GM19455 (cell line): ENCODE measurements at regions not wholly inside any gene's neighbourhood (a gene's known extent, or its start where the extent isn't known, plus 50 kb on each side); places are given as distances from the start of the nearest gene placed in this dataset.
"Not testable (repeated sequence)": the region's sequence is repeated elsewhere in the genome, so short reads cannot be mapped to it uniquely, and the experiment has no call there.

ENCODE experiments used
- ATAC-seq: cut with Tn5 transposase; IDR thresholded peaks from one replicate; pipeline ENCODE4 v1.9.1; 2021; ENCODE audit not compliant: unreplicated experiment

DNA sequence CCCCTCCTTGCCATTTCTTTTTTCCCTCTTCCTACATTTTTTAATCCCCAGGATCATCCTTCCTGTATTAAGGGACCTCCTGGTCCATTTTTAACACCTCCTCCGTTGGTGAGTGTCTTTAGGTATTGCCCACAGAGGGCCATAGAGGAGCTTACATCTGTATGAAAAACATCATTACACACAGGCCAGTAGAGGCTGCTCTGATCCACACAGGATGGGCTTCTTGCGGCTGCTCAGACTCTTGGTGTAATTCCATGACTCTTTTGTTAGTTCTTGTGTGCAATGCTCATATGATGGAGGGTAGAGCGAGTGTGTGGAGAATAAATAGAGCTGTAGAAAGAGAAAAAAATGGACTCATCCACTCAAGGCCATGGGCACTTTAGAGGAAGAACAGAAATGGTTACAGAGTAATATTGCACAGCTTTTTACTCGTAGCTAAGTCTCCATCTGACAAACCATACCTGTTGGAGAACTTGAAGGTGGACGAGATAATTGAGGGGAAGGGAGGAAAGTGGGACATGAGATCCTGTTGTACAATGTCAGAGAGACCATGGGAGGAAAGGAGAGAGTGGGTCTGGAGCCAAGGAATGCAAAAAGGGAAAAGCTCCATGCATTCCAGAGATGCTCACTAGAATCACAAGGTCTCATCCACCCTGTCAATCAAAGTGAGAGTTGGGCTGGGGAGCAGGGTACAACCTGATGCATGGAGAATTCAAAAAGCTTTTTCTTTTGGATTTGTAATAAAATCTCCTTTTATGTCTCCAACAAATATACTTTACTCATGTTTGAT is 129.7 kb upstream of the TNP1 start:
- no peak for ATAC-seq

DNA sequence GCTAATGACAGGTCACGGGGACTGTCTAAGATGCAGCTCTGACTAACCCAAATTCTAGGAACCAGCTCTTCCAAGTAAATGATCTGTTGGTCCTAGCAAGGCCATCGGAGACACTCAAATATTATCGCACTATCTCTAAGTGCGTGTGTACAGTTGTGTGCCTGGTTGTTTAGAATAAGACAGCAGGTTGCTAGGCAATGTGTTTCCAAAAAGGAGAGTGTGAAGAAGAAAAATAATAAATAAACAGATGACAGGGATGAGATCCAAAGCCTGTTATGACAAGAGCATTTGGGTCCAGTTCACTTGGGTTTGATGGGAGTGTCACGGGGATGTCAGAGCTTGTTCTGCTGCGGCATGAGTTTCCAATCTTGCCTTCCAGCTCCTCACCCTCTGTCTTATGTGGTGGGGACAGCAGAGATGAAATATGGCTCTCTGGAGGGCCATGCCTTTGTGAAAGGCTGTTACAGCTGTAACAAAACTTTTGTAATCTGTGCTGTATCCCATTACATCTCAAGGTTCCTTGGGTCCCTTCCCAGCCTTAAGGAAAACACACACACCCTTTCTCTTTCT is 127.5 kb upstream of the TNP1 start:
- ATAC-seq, result no peak

DNA sequence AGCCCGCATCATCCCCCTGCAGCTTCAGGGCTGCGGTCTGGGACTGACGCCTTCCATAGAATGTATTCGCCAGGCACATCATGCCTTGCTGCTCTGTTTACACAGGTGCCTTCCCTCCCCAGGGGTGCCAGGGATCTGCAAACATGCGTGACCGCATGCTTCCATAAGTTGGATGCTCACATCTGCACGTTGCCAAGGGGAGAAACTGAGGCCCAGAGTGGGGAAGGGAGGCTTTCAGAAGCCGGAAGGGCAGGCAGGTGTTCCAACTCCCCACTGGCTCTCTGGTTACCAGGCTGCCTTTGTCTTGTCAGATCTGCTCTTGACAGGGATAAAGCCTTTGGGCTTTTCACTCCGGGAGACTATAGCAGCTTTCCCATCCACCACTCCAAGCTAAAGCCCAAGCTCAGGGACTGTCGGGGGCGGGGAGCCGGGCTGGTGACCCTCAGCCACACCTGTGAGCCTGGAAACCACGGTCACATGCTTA is 125.8 kb upstream of the TNP1 start:
- ATAC-seq, result no peak

DNA sequence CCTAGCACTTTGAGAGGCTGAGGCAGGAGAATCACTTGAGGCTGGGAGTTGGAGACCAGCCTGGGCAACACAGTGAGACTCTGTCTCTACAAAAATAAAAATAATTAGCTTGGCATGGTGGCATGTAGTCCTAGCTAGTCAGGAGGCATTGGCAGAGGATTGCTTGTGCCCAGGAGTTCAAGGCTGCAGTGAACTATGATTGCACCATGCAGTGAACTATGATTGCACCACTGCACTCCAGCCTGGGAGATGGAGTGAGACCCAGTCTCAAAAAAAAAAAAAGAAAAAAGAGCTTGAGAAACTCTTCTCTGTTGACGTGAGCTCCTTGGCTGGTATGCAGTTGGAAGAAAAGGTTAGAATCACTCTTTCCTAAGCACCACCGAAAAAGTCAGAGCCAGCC is 125.1 kb upstream of the TNP1 start:
- ATAC-seq, result no peak

DNA sequence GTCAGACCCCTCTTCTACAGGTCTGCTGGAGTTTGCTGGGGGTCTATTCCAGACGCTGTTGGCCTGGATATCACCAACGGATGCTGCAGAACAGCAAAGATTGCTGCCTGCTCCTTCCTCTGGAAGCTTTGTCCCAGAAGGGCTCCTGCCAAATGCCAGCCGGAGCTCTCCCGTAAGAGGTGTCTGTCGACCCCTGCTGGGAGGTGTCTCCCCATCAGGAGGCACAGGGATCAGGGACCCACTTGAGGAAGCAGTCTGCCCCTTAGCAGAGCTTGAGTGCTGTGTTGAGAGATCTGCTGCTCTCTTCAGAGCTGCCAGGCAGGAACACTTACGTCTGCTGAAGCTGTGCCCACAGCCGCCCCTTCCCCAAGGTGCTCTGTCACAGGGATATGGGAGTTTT is 122.1 kb upstream of the TNP1 start:
- not testable (repeated sequence) for ATAC-seq

DNA sequence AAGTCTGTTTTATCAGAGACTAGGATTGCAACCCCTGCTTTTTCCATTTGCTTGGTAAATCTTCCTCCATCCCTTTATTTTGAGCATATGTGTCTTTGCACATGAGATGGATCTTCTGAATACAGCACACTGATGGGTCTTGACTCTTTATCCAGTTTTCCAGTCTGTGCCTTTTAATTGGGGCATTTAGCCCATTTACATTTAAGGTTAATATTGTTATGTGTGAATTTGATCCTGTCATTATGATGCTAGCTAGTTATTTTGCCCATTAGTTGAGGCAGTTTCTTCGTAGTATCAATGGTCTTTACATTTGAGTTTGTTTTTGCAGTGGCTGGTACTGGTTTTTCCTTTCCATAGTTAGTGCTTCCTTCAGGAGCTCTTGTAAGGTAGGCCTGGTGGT is 120.6 kb upstream of the TNP1 start:
- not testable (repeated sequence) for ATAC-seq

DNA sequence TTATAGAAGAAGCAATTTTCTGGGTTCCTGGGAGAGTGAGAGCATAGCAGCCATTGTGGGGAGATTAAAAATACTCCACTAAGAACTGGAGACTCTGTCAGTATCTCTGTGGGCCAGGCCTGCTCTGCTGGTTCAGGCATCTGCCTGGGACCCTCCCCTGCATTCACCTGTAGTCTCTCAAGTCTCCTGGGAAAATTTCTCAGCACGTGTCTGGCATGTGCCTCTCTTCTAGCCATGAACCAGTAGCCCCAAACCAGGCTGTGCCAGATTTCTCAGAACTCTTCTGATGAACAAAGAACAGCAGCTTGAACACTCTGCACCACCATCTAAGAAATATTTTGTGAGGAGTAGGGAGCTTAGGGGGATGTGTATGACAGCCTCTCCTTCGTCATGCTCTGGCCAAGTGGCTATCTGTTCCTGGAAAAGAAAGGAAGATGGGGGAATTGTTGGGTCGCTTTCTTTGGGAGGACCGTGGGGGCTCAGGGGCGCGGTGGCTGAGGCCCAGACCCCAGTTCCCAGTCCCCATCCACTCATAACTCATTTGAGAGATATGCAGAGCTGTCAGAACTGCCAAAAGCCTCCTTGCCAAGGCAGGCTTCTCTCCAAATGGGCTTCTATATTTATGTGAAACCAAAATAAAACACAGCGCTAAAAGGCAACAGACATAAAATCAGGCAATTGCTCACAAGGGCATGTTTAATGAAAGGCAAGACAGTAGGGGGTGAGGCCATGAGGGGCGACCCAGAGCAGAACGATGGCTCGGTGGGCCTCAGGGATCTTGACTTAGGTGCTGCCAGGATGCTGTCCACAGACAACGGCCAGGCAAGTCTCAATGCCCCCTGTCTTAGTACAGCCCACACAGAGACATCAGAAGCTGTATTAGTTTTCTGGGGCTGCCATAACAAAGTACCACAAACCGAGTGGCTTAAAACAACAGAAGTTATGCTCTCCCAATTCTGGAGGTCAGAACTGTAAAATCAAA is 114.7 kb upstream of the TNP1 start:
- ATAC-seq, result no peak

DNA sequence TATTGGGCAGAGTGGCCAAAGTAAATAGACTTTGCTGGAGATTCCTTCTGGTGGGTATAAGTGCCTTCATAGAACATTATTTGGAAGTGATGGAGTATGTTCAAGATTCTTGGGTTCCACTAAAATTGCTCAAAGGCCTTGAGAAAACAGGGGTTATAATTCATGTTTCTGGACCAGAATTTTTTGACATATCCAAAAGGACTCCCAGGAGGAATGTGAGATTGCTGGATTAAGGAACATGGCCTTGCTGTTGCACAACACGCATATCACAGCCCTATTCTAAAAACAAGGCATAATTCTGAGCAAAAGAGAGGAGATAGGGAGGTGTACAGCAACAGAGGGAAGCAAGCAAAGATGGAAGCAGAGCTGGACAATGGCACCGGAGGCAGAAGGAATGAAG is 111.7 kb upstream of the TNP1 start:
- ATAC-seq, result no peak

DNA sequence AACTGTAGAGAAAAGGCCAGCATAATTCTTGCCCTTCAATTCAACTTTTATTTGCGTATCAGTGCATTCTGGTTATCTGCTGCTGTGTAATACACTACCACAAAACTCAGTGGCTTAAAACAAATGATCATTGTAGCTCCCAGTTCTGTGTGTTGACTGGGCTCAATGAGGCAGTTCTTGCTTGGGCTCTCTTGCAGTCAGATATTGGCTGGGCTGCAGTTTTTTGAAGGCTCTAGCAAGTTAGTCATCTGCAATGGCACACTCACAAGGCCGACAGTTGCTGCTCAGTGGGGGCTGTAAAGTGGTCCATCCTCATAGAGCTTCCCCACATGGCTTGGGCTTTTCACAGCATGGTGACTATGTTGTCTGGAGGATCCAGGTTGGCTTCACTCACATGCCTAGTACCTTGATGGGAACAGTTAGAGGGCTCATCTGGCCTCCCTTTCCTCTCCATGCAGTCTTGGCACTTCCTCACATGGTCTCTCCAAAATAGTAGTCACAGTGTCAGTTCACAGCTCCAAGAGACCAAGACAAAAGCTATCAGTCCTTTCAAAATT is 110.6 kb upstream of the TNP1 start:
- ATAC-seq, result no peak

DNA sequence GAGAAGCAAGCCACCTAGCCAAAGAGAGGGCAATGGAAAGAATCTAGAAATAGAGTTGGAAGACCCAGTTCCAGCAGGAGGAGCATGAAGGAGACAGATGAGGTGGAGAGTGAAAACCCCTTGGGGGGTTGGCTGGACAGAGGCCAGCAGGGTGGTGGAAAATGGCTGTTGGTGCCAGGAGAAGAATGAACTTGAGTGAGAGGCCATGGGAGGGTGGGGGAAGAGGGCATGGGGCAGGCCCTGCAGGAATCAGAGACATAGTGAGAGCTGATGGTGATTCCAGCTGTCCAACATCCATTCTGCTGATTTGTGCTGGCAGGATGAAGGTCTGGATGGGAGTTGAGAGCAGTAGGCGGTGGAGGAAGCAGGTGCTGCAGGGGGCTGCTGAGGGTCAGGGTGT is 108.0 kb upstream of the TNP1 start:
- ATAC-seq, result no peak

DNA sequence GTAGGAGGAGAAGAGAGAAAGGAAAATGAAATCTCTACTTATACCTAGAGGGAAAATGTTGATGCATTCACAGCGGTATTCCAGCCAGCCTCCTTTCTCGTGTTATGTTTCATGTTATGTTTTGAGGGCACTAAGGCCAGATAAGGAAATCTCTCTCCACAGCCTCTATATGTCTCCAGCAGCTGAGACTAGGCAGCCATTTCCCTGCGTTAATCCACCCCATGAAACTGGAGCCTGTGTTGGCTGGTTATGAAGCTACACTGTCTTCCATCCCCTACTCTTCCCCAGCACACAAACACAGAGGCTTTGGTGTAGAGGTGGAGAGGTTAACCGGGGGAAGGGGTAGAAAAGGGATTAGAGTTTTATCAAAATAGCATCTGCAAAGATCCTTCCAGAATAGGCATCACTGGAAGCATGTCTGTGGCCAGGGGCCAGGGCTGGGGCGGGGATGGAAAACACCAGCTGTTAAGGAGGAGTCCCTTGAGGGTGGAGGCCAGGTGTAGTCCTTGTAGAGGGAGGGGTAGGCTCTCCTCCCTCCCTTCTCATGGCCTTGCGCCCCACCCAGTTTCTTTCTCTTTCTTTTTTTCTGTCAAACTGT is 100.9 kb upstream of the TNP1 start:
- ATAC-seq, result no peak

DNA sequence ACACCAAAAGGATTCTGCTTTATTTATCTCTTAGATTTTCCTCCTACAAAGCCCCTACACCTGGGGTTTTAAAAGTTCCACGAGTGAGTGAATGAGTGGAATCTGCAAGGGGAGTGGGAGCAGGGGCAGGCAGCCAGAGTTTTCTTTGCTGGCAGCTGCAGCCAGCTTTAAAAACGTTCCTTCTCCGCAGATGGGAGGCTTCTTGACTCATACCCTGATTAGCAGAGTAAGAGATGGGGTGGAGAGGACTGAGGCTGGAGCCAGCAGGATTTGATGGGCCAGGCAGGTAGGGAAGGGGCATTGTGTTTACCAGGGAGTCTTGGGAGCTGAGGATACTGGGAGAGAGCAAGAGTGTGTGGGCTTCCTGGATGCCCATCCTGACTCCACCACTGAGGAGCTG is 99.6 kb upstream of the TNP1 start:
- ATAC-seq, result no peak

DNA sequence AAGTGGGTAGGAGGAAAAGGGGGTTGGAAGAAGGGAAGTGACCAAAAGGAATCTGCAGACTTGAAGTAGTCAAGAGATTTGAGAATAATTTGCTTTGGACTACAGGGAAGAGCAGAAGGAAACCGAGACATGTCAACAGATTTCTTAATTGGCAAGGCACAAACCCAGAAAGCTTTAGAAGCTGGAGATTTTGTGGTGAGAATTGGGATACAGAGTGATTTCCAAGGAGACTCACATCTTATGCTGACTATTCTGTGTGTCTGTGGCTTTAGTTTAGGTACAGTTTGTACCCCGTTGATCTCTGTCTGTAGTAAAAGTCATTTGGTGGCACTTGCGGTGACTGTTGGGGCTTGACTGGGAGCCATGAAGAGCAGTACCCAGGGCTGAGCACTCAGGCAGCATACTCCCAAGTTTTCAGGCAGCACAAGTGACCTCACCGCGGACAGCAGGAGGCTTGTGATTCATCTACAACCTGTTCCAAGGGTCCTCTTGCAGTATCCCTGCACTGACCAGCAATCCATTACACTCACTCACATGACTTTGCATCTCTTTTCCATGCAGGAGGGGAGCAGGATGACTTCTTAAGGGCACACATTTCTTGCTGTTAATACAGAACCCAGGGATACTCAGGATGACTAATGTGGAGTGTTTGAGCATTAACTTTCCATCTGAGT is 97.1 kb upstream of the TNP1 start:
- ATAC-seq, result no peak

DNA sequence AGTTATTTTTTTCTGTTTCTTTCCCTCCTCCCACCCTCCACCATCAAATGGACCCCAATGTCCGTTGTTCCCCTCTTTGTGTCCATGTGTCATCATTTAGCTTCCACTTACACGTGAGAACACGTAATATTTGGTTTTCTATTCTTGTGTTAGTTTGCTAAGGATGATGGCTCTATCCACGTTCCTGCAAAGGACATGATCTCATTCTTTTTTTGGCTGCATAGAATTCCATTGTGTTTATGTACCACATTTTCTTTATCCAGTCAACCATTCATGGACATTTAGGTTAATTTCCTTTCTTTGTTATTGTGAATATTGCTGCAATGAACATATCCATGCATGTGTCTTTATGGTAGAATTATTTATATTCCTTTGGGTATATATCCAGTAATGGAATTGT is 91.3 kb upstream of the TNP1 start:
- no peak for ATAC-seq

DNA sequence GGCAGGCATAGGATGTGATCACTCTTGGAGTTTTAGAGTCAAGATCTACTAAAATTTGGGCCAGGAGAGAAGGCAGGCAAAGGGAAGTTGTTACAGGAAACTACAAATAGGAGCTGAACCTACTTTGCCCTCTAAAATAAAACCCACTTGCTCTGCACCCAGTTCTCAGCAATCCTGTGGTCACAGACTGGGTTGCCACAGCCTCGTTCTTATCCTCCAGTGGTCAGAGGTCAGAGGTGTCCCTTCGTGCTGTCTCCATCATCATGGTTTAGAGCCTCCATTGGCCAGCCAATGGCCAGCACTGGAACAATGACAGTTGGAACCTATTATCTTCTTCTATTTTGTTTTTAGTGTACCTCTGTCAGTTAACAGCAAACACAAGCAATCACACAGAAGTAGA is 90.7 kb upstream of the TNP1 start:
- ATAC-seq, result no peak

DNA sequence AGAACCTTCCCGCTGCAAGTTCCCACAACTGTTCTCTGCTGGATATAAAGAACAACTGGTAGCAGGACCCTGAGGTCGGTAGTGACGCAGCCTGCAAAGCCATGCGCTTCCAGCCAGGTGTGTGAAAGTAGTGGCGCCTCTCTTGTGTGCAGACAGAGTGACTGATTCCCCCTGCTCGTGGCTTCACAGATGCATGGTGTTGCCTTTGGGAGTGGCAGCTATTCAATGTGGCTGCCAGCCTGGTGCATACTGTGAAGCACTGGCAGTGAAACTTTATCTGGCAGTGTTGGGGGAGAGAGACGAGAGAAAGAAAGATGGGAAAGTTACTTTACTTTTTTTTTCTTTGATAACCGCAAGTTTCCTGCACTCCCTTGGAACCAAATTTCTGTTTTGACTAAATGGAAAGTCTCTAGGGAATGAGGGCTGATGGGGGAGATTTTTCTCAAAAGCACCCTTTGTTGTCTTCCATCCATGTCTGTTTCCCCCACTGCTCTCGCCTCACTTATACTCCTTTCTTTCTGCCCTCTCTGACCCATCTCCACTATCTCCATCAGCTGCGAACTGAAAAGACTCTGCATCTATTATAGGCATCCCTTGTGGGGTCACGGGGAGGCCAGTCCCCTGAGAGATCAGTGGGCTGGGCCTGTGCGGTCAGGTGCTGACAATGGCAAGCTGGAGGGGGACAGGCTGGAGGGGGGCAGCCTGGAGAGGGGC is 90.0 kb upstream of the TNP1 start:
- no peak for ATAC-seq

DNA sequence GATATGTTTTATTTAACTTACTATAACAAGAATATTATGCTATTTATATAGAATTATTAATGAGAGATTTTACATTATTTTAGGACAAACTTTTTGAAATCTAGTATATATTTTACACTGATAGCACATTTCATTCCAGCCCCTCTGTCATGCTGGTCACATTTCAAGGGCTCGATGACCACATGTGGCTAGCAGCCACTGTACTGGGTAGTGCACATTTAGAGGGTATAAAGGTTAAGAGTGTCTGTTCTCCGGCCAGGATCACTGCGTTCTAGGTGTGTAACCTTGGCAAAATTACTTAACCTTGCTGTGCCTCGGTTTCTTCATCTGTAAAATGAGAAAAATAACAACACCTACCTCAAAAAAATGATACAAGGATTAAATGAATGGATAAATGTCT is 87.2 kb upstream of the TNP1 start:
- no peak for ATAC-seq

DNA sequence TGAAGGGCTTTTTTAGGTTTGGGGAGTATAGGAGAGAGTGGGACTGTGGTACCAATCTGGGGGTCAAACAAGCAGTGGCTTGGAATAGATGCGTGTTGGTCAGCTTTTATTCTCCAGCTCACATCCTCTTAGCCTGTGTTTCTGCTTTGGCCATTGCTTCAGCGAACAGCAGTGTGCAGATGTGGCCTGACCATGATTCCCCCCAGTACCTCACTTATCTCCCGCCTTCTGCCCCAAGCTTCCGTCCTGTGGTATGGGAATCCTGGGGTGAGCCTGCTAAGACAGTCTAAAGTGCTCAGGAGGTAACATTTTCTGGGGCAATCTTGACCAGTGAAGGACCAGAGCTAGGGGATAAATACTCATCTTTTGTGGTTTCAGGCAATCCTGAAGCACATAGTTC is 84.9 kb upstream of the TNP1 start:
- no peak for ATAC-seq

DNA sequence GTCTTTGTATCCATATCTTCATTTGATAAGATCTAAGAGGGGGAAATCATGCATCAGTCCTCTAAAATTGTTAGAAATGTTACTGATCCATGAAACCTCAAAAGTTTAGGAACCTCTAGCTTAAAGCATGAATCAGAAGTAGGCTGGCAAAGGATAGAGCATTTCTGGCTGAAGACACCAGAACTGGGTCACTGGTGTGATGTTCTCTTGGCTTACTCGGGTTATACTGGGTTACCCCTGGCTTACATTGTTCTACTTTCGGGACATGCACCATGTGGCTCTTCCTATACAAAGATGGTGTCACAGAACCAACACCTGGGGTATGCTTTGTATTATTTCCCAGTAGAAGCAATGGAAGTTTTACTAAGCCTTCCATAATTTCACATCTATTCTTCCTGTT is 83.2 kb upstream of the TNP1 start:
- ATAC-seq, result no peak

DNA sequence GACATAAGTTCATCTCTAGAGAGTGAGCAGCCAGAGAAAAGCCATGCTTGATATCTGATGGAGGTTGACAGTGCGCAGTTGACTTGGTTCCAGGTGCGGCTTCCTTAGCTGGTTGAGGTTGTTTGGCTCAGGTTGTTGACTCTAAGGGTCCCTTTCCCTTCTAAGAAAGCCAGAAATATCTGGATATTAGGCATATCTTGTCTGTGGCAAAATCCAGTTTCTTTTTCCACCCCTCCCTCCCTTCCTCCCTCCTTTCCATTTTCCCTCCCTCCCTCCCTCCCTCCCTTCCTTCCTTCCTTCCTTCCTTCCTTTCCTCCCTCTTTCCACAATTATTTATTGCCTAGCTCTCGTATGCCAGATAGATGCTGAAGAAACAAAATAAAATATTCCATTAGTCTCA is 82.6 kb upstream of the TNP1 start:
- no peak for ATAC-seq
